Neural progenitor cell (in vitro differentiated cells): ENCODE measurements at regions not wholly inside any gene's neighbourhood (a gene's known extent, or its start where the extent isn't known, plus 50 kb on each side); places are given as distances from the start of the nearest gene placed in this dataset.
"Not testable (repeated sequence)": the region's sequence is repeated elsewhere in the genome, so short reads cannot be mapped to it uniquely, and the experiment has no call there.

Experiments
- DNase-seq: peaks from one replicate; pipeline ENCODE4 v3.0.0-alpha.2; 2016; ENCODE audit warnings: low spot score
- H2AFZ ChIP-seq: fragments of 200-600 bp; sonication (generic); replicated peaks from 2 replicates; pipeline ENCODE4 v1.6.1; 2016; ENCODE audit warnings: antibody characterized with exemption
- H3F3A ChIP-seq: fragments of 200-600 bp; sonication (generic); 2 replicates; pipeline ENCODE4 v1.6.1; 2016; ENCODE audit warnings: antibody characterized with exemption, low read depth
- H3K27ac ChIP-seq: fragments of 200-600 bp; sonication (generic); 2 replicates; pipeline ENCODE4 v1.5.1; 2016; ENCODE audit warnings: mild to moderate bottlenecking
- H3K27me3 ChIP-seq: fragments of 200-600 bp; sonication (generic); 2 replicates; pipeline ENCODE4 v1.6.1; 2016; ENCODE audit warnings: mild to moderate bottlenecking, moderate library complexity
- H3K36me3 ChIP-seq: fragments of 200-600 bp; sonication (generic); 2 replicates; pipeline ENCODE4 v1.5.1; 2016
- H3K4me1 ChIP-seq: fragments of 200-600 bp; sonication (generic); 2 replicates; pipeline ENCODE4 v1.6.1; 2016; ENCODE audit warnings: mixed run types
- H3K4me2 ChIP-seq: fragments of 200-600 bp; sonication (generic); 2 replicates; pipeline ENCODE4 v1.6.1; 2016
- H3K4me3 ChIP-seq: fragments of 200-600 bp; sonication (generic); 2 replicates; pipeline ENCODE4 v1.5.1; 2016
- H3K79me2 ChIP-seq: fragments of 200-600 bp; sonication (generic); 2 replicates; pipeline ENCODE4 v1.6.1; 2016; ENCODE audit warnings: low read depth
- H3K9ac ChIP-seq: fragments of 200-600 bp; sonication (generic); 2 replicates; pipeline ENCODE4 v1.6.1; 2016
- H3K9me3 ChIP-seq: fragments of 200-600 bp; sonication (generic); 2 replicates; pipeline ENCODE4 v1.5.1; 2016; ENCODE audit warnings: low read depth
- H4K20me1 ChIP-seq: fragments of 200-600 bp; sonication (generic); 2 replicates; pipeline ENCODE4 v1.6.1; 2016; ENCODE audit warnings: low read depth
- H3K27ac Mint-ChIP-seq: 3 replicates; pipeline ENCODE4 v1.8.0; 2021; ENCODE audit warnings: mixed read lengths
- H3K27me3 Mint-ChIP-seq: 2 replicates; pipeline ENCODE4 v1.8.0; 2022; ENCODE audit warnings: low read depth, mild to moderate bottlenecking, inconsistent platforms, moderate library complexity, mixed read lengths; ENCODE audit not compliant: insufficient read depth
- H3K36me3 Mint-ChIP-seq: 3 replicates; pipeline ENCODE4 v1.8.0; 2021; ENCODE audit warnings: mixed read lengths
- H3K4me1 Mint-ChIP-seq: 3 replicates; pipeline ENCODE4 v1.8.0; 2021; ENCODE audit warnings: mixed read lengths
- H3K4me3 Mint-ChIP-seq: 3 replicates; pipeline ENCODE4 v1.8.0; 2021; ENCODE audit warnings: mild to moderate bottlenecking, moderate library complexity, mixed read lengths
- H3K9me3 Mint-ChIP-seq: 3 replicates; pipeline ENCODE4 v1.8.0; 2020; ENCODE audit warnings: mixed read lengths
- EZH2 ChIP-seq: fragments of 200-600 bp; sonication (generic); IDR thresholded peaks from 2 replicates; pipeline ENCODE4 v1.6.1; 2017; ENCODE audit warnings: antibody characterized with exemption, mild to moderate bottlenecking, moderate library complexity
- EZH2phosphoT487 ChIP-seq: fragments of 200-600 bp; sonication (generic); IDR thresholded peaks from 2 replicates; pipeline ENCODE4 v1.6.1; 2017; ENCODE audit warnings: antibody characterized with exemption
- TF ChIP-seq, protein P1 (sequence below): fragments of 200-600 bp; sonication (generic); IDR thresholded peaks from 2 replicates; pipeline ENCODE4 v1.5.1; 2017; ENCODE audit warnings: antibody characterized with exemption, mild to moderate bottlenecking

DNA sequence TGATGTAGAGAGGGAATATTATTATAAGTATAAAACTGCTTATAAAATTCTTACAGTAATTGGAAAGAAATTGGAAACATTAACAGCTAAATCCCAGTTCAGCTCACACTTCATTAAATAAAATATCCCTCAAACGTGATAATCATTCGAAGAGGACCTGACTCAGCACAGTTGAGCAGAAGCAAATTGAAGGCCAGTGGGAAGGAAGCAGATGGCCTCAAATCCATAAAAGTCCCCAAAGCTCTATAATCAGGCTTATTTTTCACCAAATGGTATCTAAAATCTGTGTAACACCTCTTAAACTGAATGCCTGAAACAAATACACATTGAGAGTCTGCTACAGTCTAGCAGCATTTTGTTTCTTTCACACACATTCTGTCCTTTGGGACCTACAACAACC lies 106.8 kb downstream of the TENT5C start:
- H3K4me3 ChIP-seq = no peak overlapping the region
- H3K36me3 ChIP-seq = no peaks in the 10 kb centered on the region
- H3K9me3 ChIP-seq = no peaks in the 10 kb centered on the region
- H3K9me3 Mint-ChIP-seq = peaks cover 8% of the 10 kb centered on the region
- no peaks in the 10 kb centered on the region for H3K36me3 Mint-ChIP-seq
- no peak overlapping the region for H3K27ac Mint-ChIP-seq
- no peak overlapping the region for H2AFZ ChIP-seq
- H3K27me3 ChIP-seq = no peaks in the 10 kb centered on the region
- no peaks in the 10 kb centered on the region for H4K20me1 ChIP-seq
- H3K4me1 ChIP-seq = peaks cover 13% of the 10 kb centered on the region
- H3K4me1 Mint-ChIP-seq = peaks cover 14% of the 10 kb centered on the region
- no peaks in the 10 kb centered on the region for H3F3A ChIP-seq
- no peak for TF ChIP-seq EZH2
- TF ChIP-seq EZH2phosphoT487 = no peak
- TF ChIP-seq, protein P1, sequence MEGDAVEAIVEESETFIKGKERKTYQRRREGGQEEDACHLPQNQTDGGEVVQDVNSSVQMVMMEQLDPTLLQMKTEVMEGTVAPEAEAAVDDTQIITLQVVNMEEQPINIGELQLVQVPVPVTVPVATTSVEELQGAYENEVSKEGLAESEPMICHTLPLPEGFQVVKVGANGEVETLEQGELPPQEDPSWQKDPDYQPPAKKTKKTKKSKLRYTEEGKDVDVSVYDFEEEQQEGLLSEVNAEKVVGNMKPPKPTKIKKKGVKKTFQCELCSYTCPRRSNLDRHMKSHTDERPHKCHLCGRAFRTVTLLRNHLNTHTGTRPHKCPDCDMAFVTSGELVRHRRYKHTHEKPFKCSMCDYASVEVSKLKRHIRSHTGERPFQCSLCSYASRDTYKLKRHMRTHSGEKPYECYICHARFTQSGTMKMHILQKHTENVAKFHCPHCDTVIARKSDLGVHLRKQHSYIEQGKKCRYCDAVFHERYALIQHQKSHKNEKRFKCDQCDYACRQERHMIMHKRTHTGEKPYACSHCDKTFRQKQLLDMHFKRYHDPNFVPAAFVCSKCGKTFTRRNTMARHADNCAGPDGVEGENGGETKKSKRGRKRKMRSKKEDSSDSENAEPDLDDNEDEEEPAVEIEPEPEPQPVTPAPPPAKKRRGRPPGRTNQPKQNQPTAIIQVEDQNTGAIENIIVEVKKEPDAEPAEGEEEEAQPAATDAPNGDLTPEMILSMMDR = no peak
- H3K4me3 Mint-ChIP-seq = no peak overlapping the region
- H3K9ac ChIP-seq = no peak overlapping the region
- H3K27me3 Mint-ChIP-seq = peaks cover 2% of the 10 kb centered on the region
- no peak overlapping the region for H3K4me2 ChIP-seq
- H3K79me2 ChIP-seq = no peaks in the 10 kb centered on the region
- H3K27ac ChIP-seq = no peak overlapping the region
- DNase-seq = no peak

DNA sequence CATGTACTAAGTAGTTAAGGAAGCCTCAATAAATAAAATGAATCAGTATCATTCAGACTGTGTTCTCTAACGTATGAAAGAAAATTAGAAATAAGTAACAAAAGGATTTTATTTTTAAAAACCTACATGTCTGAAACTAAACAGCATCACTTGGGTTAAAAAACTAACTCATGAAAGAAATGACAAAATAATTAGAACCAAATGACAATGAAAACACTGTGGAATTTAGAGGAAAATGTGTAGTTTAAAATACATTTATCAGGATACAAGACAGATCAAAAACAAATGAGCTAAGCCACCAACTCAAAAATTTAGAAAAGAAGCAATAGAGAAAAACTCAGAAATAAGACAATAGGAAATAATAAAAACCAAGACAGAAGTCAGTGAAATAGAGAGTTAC lies 108.7 kb downstream of the TENT5C start:
- Histone ChIP-seq H3F3A (no peaks in the 10 kb centered on the region), H3K27ac (no peak overlapping the region), H3K4me3 (no peak overlapping the region), H3K79me2 (no peaks in the 10 kb centered on the region), H3K4me1 (no peaks in the 10 kb centered on the region), H3K9me3 (no peaks in the 10 kb centered on the region), H3K9ac (no peak overlapping the region), H2AFZ (no peak overlapping the region), H4K20me1 (no peaks in the 10 kb centered on the region), H3K27me3 (no peaks in the 10 kb centered on the region), H3K36me3 (no peaks in the 10 kb centered on the region), H3K4me2 (no peak overlapping the region)
- peaks cover 18% of the 10 kb centered on the region for H3K9me3 Mint-ChIP-seq
- DNase-seq = no peak
- H3K27me3 Mint-ChIP-seq = peaks cover 2% of the 10 kb centered on the region
- TF ChIP-seq, protein P1 = no peak
- TF ChIP-seq EZH2 (no peak), EZH2phosphoT487 (no peak)
- no peaks in the 10 kb centered on the region for H3K36me3 Mint-ChIP-seq
- no peak overlapping the region for H3K27ac Mint-ChIP-seq
- peaks cover under 1% of the 10 kb centered on the region for H3K4me1 Mint-ChIP-seq
- no peak overlapping the region for H3K4me3 Mint-ChIP-seq

DNA sequence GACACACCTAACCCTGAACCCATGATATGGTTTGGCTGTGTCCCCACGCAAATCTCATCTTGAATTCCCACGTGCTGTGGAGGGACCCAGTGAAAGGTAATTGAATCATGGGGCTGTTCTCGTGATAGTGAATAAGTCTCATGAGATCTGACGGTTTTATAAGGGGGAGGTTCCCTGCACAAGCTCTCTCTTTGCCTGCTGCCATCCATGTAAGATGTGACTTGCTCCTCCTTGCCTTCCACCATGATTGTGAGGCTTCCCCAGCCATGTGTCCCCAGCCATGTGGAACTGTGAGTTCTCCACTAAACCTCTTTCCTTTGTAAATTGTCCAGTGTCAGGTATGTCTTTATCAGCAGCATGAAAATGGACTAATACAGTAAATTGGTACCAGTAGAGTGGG lies 110.2 kb downstream of the TENT5C start:
- H3K9me3 Mint-ChIP-seq = peaks cover 28% of the 10 kb centered on the region
- not testable (repeated sequence) for H3K4me3 Mint-ChIP-seq, H3K27ac Mint-ChIP-seq, H3K4me3 ChIP-seq, H3K4me2 ChIP-seq, H3K9ac ChIP-seq, H2AFZ ChIP-seq, H3K4me1 ChIP-seq, H3K36me3 Mint-ChIP-seq, H3K4me1 Mint-ChIP-seq, H4K20me1 ChIP-seq, H3K79me2 ChIP-seq, H3K27me3 ChIP-seq, H3K27me3 Mint-ChIP-seq, H3F3A ChIP-seq, H3K36me3 ChIP-seq, H3K9me3 ChIP-seq, H3K27ac ChIP-seq, DNase-seq

DNA sequence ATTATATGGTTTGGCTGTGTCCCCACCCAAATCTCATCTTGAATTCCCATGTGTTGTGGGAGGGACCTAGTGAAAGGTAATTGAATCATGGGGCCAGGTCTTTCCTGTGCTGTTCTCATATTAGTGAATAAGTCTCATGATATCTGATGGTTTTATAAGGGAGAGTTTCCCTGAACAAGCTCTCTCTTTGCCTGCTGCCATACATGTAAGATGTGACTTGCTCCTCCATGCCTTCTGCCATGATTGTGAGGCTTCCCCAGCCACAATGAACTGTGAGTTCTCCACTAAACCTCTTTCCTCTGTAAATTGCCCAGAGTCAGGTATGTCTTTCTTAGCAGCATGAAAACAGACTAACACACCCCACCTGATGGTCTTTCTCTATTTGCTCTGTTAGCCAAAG lies 112.1 kb downstream of the TENT5C start:
- not testable (repeated sequence) for H3K36me3 ChIP-seq, H3K4me1 Mint-ChIP-seq, H2AFZ ChIP-seq, H3K9me3 ChIP-seq, H3K36me3 Mint-ChIP-seq, H3K9ac ChIP-seq, H3K4me1 ChIP-seq, H3K4me2 ChIP-seq, DNase-seq, H3K27ac ChIP-seq, H3K27me3 Mint-ChIP-seq, H3K79me2 ChIP-seq, H3K27me3 ChIP-seq, H3K4me3 Mint-ChIP-seq, H3F3A ChIP-seq, H4K20me1 ChIP-seq, H3K27ac Mint-ChIP-seq, H3K4me3 ChIP-seq
- H3K9me3 Mint-ChIP-seq = peaks cover 33% of the 10 kb centered on the region

DNA sequence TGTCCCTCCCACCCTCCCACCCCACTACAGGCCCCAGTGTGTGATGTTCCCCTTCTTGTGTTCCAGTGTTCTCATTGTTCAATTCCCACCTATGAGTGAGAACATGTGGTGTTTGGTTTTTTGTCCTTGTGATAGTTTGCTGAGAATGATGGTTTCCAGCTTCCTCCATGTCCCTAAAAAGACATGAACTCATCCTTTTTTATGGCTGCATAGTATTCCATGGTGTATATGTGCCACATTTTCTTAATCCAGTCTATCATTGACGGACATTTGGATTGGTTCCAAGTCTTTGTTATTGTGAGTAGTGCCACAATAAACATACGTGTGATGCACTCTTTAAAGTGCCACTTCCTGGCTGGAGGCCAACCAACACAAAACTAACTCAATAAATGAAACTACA lies 112.7 kb downstream of the TENT5C start:
- not testable (repeated sequence) for H3K36me3 ChIP-seq, H2AFZ ChIP-seq, H3K79me2 ChIP-seq, H3K36me3 Mint-ChIP-seq, H3K4me3 ChIP-seq, H3K4me1 Mint-ChIP-seq, H3K9ac ChIP-seq, H3K27me3 Mint-ChIP-seq, H3K27me3 ChIP-seq, H3K27ac Mint-ChIP-seq, H3F3A ChIP-seq, DNase-seq, H3K27ac ChIP-seq, H3K4me2 ChIP-seq, H3K9me3 ChIP-seq, H4K20me1 ChIP-seq, H3K4me1 ChIP-seq, H3K4me3 Mint-ChIP-seq
- peaks cover 34% of the 10 kb centered on the region for H3K9me3 Mint-ChIP-seq
